T follicular helper cell (primary cell): ENCODE measurements at regions not wholly inside any gene's neighbourhood (a gene's known extent, or its start where the extent isn't known, plus 50 kb on each side); places are given as distances from the start of the nearest gene placed in this dataset.

Source experiments
- DNase-seq: peaks from one replicate; pipeline ENCODE4 v3.0.0-alpha.2; 2020; ENCODE audit warnings: low read depth

GRCh38 chr21:16304174-16305095 is 574.7 kb downstream of the USP25 start:
- DNase-seq = no peak

GRCh38 chr21:16305686-16306085 is 575.9 kb downstream of the USP25 start:
- no peak for DNase-seq

- DNase-seq = no peak
These were observed 577.5 kb downstream of the USP25 start for GRCh38 chr21:16307256-16307655.

- no peak for DNase-seq
These were observed 578.5 kb downstream of the USP25 start for GRCh38 chr21:16308269-16308668.

- DNase-seq = no peak
These were observed 579.6 kb downstream of the USP25 start for GRCh38 chr21:16309250-16309971.

- DNase-seq = no peak
These were observed 580.4 kb downstream of the USP25 start for GRCh38 chr21:16310176-16310575.

GRCh38 chr21:16311229-16311628 is 581.4 kb downstream of the USP25 start:
- no peak for DNase-seq

GRCh38 chr21:16312321-16312720 is 582.5 kb downstream of the USP25 start:
- no peak for DNase-seq

- DNase-seq = no peak
These were observed 585.4 kb downstream of the USP25 start for GRCh38 chr21:16315223-16315622.

- DNase-seq = no peak
These were observed 589.0 kb downstream of the USP25 start for GRCh38 chr21:16318651-16319300.

- no peak for DNase-seq
These were observed 590.3 kb downstream of the USP25 start for GRCh38 chr21:16320110-16320509.

- no peak for DNase-seq
These were observed 592.7 kb downstream of the USP25 start for GRCh38 chr21:16322454-16322853.

- no peak for DNase-seq
These were observed 593.8 kb downstream of the USP25 start for GRCh38 chr21:16323596-16323995.

GRCh38 chr21:16324630-16325029 is 594.8 kb downstream of the USP25 start:
- DNase-seq = no peak

GRCh38 chr21:16330082-16330907 is 600.5 kb downstream of the USP25 start:
- no peak for DNase-seq

GRCh38 chr21:16330908-16331268 is 601.1 kb downstream of the USP25 start:
- DNase-seq = no peak

- no peak for DNase-seq
These were observed 607.5 kb downstream of the USP25 start for GRCh38 chr21:16337266-16337665.

- DNase-seq = no peak
These were observed 613.1 kb downstream of the USP25 start for GRCh38 chr21:16342932-16343331.

GRCh38 chr21:16343776-16344175 is 614.0 kb downstream of the USP25 start:
- DNase-seq = no peak

GRCh38 chr21:16345757-16346156 is 616.0 kb downstream of the USP25 start:
- no peak for DNase-seq

- no peak for DNase-seq
These were observed 617.4 kb downstream of the USP25 start for GRCh38 chr21:16347223-16347622.

- DNase-seq = no peak
These were observed 624.0 kb downstream of the USP25 start for GRCh38 chr21:16353764-16354163.
